ENCODE measurements at regions not wholly inside any gene's neighbourhood (a gene's known extent, or its start where the extent isn't known, plus 50 kb on each side); places are given as distances from the start of the nearest gene placed in this dataset.

DNA sequence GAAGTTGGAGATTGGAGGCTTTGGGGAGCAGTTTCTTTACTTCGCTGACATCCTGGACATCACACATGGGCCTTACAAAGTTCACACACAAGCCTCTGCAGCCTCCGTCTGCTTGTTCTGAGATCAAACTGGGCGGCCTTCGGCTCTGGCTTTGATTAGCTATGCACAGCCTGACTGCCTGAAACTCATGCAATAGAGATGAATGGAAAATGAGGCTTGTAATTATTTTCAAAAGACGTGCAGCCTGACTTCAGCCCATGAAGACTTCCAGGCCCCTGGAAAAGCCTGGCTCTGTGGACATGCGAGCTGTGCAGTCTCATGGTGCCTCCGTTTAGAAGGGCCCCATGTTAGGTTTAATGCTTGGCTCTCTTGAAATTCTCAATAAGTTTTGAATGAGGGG lies 480.5 kb upstream of the SULF2 start:
- CTCF ChIA-PET = no interaction called here

DNA sequence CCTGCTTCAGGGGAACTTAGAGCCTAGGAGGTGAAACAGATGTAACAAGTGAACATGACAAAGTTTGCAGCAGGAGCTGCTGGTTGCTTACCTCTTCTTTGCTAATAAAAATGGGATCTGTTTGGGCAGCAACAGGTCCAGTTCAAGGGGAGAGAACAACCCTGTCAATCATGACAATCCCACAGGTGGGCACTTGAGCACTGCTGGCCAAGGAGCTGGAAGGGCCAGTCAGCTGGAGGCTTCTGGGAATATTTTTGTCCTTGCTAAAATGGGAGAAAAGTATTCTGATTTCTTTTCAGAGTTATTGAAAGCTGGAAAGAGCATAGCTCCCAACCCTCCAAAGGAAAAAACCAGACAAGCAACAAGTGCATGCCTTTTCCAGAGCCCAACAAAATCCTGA lies 477.7 kb upstream of the SULF2 start:
- ChIA-PET CTCF (no interaction called here), POLR2A (ENCODE audit: low non-redundant PET) (no interaction called here)
- Histone ChIP-seq H3K9me3 (ENCODE audit: low read depth, low read length, poor library complexity, severe bottlenecking) (no peaks in the 10 kb centered on the region), H3K4me3 (ENCODE audit: low read depth, low read length, poor library complexity, severe bottlenecking) (no peak overlapping the region), H3K27ac (ENCODE audit: low read depth, low read length, poor library complexity, severe bottlenecking) (no peak overlapping the region), H3K36me3 (ENCODE audit: insufficient read depth, low read length, poor library complexity, severe bottlenecking) (no peaks in the 10 kb centered on the region), H3K4me1 (ENCODE audit: insufficient read depth, low read length, poor library complexity, severe bottlenecking) (no peaks in the 10 kb centered on the region), H3K27me3 (replicated peaks; ENCODE audit: insufficient read depth, low read depth, low read length, poor library complexity) (peaks cover 20% of the 10 kb centered on the region)
- no TSS peak for BruUV-seq (replicated peaks)
- DNase-seq (ENCODE audit: low spot score) = no peak
- intact Hi-C loops (cut with micrococcal nuclease; ENCODE audit: unreplicated experiment) = no loop called here
- TF ChIP-seq EZH2 (IDR thresholded peaks at IDR 0.05; ENCODE audit: borderline replicate concordance, low read depth, low read length, poor library complexity, severe bottlenecking) = no peak
- TF ChIP-seq, protein P1, sequence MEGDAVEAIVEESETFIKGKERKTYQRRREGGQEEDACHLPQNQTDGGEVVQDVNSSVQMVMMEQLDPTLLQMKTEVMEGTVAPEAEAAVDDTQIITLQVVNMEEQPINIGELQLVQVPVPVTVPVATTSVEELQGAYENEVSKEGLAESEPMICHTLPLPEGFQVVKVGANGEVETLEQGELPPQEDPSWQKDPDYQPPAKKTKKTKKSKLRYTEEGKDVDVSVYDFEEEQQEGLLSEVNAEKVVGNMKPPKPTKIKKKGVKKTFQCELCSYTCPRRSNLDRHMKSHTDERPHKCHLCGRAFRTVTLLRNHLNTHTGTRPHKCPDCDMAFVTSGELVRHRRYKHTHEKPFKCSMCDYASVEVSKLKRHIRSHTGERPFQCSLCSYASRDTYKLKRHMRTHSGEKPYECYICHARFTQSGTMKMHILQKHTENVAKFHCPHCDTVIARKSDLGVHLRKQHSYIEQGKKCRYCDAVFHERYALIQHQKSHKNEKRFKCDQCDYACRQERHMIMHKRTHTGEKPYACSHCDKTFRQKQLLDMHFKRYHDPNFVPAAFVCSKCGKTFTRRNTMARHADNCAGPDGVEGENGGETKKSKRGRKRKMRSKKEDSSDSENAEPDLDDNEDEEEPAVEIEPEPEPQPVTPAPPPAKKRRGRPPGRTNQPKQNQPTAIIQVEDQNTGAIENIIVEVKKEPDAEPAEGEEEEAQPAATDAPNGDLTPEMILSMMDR (conservative IDR thresholded peaks at IDR 0.05; ENCODE audit: low read depth, low read length) = no peak

More for the DNA sequence above, 480.5 kb upstream of the SULF2 start:
- Histone ChIP-seq H3K36me3 (ENCODE audit: insufficient read depth, low read length, poor library complexity, severe bottlenecking) (no peaks in the 10 kb centered on the region), H3K27ac (ENCODE audit: low read depth, low read length, poor library complexity, severe bottlenecking) (no peak overlapping the region), H3K4me1 (ENCODE audit: insufficient read depth, low read length, poor library complexity, severe bottlenecking) (no peaks in the 10 kb centered on the region), H3K9me3 (ENCODE audit: low read depth, low read length, poor library complexity, severe bottlenecking) (no peaks in the 10 kb centered on the region), H3K27me3 (replicated peaks; ENCODE audit: insufficient read depth, low read depth, low read length, poor library complexity) (peaks cover 27% of the 10 kb centered on the region), H3K4me3 (ENCODE audit: low read depth, low read length, poor library complexity, severe bottlenecking) (no peak overlapping the region)
- no peak for DNase-seq (ENCODE audit: low spot score)
- TF ChIP-seq, protein P1 (conservative IDR thresholded peaks at IDR 0.05; ENCODE audit: low read depth, low read length) = no peak
- no peak for TF ChIP-seq EZH2 (IDR thresholded peaks at IDR 0.05; ENCODE audit: borderline replicate concordance, low read depth, low read length, poor library complexity, severe bottlenecking)
- intact Hi-C loops (cut with micrococcal nuclease; ENCODE audit: unreplicated experiment) = no loop called here
- POLR2A ChIA-PET (ENCODE audit: low non-redundant PET) = no interaction called here
- BruUV-seq (replicated peaks) = no TSS peak

DNA sequence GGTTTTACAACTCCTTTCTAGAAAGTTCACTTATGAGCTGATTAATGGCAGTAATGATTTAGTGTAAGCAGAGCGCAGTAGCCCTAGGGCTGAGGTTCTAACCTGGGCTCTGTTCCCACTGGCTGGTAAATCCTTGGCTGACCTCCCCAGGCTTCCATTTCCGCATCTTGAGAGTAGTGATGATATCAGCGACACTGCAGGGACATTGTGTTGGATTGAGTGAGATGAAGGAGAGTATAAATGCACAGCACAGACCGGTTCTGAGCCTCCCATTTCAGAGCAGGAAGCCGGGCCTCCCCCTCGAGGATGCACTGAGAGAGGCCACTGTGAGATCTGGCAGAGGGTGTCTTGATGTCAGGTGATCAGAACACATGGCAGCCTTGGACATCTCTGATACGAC lies 477.2 kb upstream of the SULF2 start:
- POLR2A ChIA-PET (ENCODE audit: low non-redundant PET) = no interaction called here
- no peaks in the 10 kb centered on the region for H3K9me3 ChIP-seq (ENCODE audit: low read depth, low read length, poor library complexity, severe bottlenecking)
- no peak overlapping the region for H3K27ac ChIP-seq (ENCODE audit: low read depth, low read length, poor library complexity, severe bottlenecking)
- no peak for DNase-seq (ENCODE audit: low spot score)
- H3K4me3 ChIP-seq (ENCODE audit: low read depth, low read length, poor library complexity, severe bottlenecking) = no peak overlapping the region
- H3K27me3 ChIP-seq (replicated peaks; ENCODE audit: insufficient read depth, low read depth, low read length, poor library complexity) = peaks cover 21% of the 10 kb centered on the region
- intact Hi-C loops (cut with micrococcal nuclease; ENCODE audit: unreplicated experiment) = no loop called here
- TF ChIP-seq EZH2 (IDR thresholded peaks at IDR 0.05; ENCODE audit: borderline replicate concordance, low read depth, low read length, poor library complexity, severe bottlenecking) = no peak
- TF ChIP-seq, protein P1 (conservative IDR thresholded peaks at IDR 0.05; ENCODE audit: low read depth, low read length) = no peak
- H3K4me1 ChIP-seq (ENCODE audit: insufficient read depth, low read length, poor library complexity, severe bottlenecking) = no peaks in the 10 kb centered on the region
- no TSS peak for BruUV-seq (replicated peaks)
- H3K36me3 ChIP-seq (ENCODE audit: insufficient read depth, low read length, poor library complexity, severe bottlenecking) = no peaks in the 10 kb centered on the region
- CTCF ChIA-PET = no interaction called here

Measured in A673 (cell line).